ENCODE measurements at regions not wholly inside any gene's neighbourhood (a gene's known extent, or its start where the extent isn't known, plus 50 kb on each side); places are given as distances from the start of the nearest gene placed in this dataset.
"Not testable (repeated sequence)": the region's sequence is repeated elsewhere in the genome, so short reads cannot be mapped to it uniquely, and the experiment has no call there.

DNA sequence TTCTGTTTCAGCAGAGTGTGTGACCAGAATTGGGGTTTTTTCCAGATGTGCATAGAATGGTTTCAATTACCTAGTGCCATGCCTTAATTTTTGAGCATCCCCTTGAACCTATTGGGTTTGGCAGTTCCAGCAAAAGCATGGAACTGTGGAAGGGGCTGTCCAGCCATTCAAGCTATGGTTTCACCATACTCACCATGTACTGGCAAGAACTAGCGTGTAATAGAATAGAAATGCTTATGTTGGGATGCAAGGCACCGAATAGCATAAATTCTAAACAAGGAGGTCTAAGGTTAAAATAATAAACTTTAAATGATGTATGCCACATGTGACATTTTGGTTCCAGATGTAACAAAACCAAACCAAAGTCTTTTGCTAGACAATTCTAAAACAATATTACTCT, 91.4 kb downstream of the MTERF1 start:
- DNase-seq = no peak

DNA sequence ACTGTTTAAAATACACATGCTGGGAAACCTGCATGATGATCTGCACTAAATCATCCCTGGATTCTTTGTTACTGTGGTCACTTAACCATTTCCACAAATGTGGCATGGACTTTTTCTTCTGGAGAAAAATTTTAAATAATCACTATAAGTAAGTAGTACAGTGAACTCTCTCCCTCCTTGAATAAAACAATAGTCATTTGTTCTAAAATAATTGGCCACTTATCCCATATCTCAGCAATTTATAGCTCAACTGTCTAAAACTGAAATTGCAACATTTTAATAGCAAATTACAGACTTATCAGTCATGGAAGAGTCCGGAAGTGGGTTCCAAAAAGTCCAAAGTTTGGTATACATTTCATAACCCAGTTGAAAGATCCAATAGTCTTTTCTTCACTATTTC, 90.9 kb downstream of the MTERF1 start:
- DNase-seq = no peak

DNA sequence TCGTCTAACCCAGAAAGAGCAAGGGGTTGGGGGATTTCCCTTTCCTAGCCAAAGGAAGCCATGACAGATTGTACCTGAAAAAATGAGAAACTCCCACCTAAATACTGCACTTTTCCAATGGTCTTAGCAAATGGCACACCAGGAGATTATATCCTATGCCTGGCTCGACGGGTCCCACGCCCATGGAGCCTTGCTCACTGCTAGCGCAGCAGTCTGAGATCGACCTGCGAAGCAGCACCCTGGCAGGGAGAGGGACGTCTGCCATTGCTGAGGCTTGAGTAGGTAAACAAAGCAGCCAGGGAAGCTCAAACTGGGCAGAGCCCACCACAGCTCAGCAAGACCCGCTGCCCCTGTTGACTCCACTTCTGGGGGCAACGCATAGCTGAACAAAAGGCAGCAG, 89.9 kb downstream of the MTERF1 start:
- not testable (repeated sequence) for DNase-seq

DNA sequence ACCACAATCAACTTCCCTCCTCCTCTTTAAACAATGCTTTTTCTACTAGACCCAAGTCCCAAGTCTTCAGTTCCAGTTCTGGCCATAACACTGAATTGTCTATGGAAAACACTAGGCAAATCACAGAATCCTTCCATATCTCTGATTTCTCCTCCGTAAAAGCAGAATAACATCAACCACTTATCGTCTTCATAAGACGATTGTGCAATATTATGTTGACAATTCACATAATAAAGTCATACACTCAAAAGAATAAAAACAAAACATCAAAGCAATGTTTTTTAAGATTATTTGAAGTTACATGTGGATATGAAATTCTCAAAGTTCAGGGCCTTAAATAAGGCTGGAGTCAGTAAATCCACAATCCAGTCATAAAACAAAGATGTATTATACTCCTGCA, 84.4 kb downstream of the MTERF1 start:
- no peak for DNase-seq

DNA sequence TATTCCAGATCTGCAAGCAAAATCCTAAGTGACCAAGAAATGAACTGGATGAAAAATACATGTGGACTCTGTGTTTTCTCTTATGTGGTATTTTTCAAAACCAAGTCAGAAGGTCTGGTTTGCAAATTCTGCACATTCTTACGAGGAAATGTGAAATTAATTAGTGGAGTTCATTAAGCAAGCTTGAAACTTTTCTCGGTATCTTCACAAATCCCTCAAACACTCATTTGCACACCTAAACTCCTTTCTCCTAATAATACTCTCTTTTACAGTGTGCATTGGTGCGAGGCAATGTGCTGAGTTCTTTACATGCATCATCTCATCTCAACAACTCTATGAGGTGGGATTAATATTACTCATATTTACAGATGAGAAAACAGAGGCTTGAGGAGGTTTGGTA, 82.1 kb downstream of the MTERF1 start:
- no peak for DNase-seq

DNA sequence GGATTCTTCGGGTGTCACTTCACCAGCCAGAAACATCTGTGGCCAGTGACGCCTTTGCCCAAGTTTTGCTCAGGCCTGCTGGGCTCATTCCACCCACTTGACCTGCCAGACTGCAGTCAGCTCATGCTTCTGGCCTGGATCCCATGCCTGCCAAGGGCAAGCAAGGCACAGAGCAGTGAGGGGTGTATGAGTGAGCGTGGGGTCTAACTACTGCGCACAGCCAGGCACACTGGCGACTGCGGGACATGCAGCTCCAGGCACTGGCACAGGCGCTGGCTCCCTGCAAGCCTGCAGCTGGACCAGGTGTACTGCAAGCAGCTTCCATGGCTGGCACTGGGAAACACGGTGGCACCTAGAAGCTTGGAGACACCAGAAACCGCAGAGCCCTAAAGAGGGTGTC, 80.1 kb downstream of the MTERF1 start:
- DNase-seq = no peak

DNA sequence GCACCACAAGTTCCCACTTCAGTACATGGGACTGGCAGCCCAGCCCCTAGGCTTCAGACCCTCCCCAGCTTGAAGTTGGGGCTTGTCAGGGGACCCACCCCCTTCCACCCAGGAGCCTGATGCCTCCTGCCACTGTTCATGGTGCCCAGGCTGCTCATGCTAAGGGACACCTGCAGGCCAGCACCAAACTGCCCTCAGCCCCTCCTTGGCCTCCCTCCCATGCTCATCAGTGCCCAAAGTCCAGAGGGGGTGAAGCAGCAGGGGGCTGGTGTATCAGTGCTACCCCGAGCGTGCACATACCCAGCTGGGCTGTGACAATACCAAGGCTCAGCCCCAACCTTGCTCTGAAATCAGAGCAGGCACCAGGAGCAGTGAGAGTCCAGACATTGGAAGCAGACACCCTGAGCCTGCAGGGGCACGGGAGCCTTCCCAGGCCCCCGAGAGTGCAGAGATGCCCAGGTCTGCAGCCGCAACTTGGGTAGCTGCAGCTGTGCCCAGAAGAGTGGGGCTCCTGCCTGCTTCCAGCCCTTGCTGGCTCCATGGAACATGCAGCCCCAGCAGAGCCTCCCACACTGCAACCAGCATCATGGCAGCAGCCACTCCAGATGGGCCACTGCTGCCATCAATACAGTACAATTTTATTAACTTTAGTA, 79.0 kb downstream of the MTERF1 start:
- no peak for DNase-seq

DNA sequence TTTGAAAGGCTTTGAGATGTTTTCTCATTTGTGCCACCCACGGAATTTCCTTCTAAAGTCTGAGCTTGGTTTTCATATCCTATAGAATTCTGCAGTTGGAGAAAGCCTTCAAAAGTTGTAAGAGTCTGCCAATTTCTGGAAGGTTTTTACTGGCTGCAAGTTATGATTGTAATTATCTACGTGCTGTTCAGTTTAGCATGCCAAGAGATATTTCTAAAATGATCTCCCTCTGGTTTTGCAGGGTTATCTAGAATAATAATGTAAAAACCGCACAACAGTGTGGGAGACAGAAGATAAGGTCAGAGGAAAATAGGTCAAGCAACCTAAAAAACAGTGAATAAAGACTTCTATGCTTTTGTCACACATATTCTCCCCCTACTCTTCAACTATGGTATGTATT, 69.3 kb downstream of the MTERF1 start:
- DNase-seq = no peak

DNA sequence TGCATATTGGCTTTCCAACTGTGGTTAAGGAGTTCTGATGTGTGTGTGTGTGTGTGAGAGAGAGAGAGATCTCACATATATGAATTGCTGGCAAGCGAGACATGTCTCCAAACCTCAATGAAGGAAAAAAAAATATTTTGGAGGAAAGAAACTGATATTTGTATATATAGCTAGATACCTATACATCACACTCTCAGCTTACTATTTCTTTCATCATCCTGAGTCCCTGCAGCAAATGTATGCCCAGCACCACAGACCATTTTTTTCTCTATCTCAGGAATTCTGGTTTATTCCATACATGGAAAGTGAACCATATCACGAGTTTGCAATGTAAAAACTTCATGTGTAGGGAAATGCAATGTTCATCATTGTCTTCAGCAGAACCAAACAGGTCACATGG, 68.9 kb downstream of the MTERF1 start:
- DNase-seq = no peak

DNA sequence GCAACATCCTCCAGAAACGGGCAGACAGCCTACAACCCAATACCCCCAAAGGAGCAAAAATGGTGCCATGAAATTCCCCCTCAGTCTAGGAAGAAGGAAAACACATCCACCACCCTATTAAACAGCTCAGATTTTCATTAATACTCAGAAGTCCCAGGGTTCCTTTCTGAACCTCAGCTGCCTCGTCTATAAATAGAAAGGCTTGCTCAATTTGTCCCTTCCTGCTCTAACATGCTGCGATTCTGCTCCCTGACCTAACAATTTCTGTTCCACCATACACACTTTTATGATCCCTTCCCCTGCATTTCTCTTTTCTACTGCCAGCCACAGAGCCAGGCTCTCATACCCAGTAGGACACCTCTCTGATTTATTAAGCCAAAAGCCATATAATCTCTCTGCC, 68.1 kb downstream of the MTERF1 start:
- no peak for DNase-seq

DNA sequence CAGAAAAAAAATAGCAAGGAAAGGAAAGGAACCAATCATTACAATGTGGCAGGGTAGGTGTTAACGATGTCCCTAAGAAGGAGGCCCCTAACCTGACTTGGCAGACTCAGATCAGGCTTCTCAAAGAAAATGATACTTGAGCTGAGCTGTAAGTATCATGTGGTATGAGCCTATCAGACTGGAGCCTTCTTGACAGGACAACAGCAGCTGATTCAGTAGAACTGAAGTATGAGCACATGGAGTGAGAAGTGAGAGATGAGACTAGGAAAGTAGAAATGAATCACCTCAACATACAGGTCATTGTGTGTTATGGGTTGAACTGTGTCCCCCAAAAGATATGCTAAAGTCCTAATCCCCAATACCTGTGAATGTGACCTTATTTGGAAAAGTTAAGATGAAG, 66.3 kb downstream of the MTERF1 start:
- DNase-seq = no peak
